HG03432 (cell line): ENCODE measurements at regions not wholly inside any gene's neighbourhood (a gene's known extent, or its start where the extent isn't known, plus 50 kb on each side); places are given as distances from the start of the nearest gene placed in this dataset.

ENCODE experiments used
- ATAC-seq: cut with Tn5 transposase; IDR thresholded peaks from one replicate; pipeline ENCODE4 v1.9.1; 2021; ENCODE audit warnings: mild to moderate bottlenecking, moderate library complexity; ENCODE audit not compliant: unreplicated experiment

GRCh38 chr4:107255596-107255995, 219.5 kb upstream of the DKK2 start:
- ATAC-seq = no peak

- no peak for ATAC-seq
Observed at GRCh38 chr4:107255114-107255513, 219.0 kb upstream of the DKK2 start.

- ATAC-seq = no peak
Observed at GRCh38 chr4:107253579-107254068, 217.5 kb upstream of the DKK2 start.

- ATAC-seq = no peak
Observed at GRCh38 chr4:107253090-107253489, 217.0 kb upstream of the DKK2 start.

GRCh38 chr4:107252571-107252970, 216.5 kb upstream of the DKK2 start:
- ATAC-seq = no peak

- no peak for ATAC-seq
Observed at GRCh38 chr4:107248571-107248970, 212.5 kb upstream of the DKK2 start.

- ATAC-seq = no peak
Observed at GRCh38 chr4:107247738-107248137, 211.6 kb upstream of the DKK2 start.

GRCh38 chr4:107246761-107247160, 210.6 kb upstream of the DKK2 start:
- ATAC-seq = no peak

GRCh38 chr4:107243141-107243781, 207.1 kb upstream of the DKK2 start:
- no peak for ATAC-seq

GRCh38 chr4:107220976-107221375, 184.9 kb upstream of the DKK2 start:
- no peak for ATAC-seq

- ATAC-seq = no peak
Observed at GRCh38 chr4:107219681-107220080, 183.6 kb upstream of the DKK2 start.

GRCh38 chr4:107216379-107216778, 180.3 kb upstream of the DKK2 start:
- ATAC-seq = no peak

- no peak for ATAC-seq
Observed at GRCh38 chr4:107215222-107215621, 179.1 kb upstream of the DKK2 start.

- no peak for ATAC-seq
Observed at GRCh38 chr4:107213880-107214279, 177.8 kb upstream of the DKK2 start.

- no peak for ATAC-seq
Observed at GRCh38 chr4:107213410-107213809, 177.3 kb upstream of the DKK2 start.

GRCh38 chr4:107212565-107212964, 176.5 kb upstream of the DKK2 start:
- ATAC-seq = no peak

GRCh38 chr4:107210450-107211239, 174.5 kb upstream of the DKK2 start:
- no peak for ATAC-seq

GRCh38 chr4:107203733-107204132, 167.6 kb upstream of the DKK2 start:
- ATAC-seq = no peak

- ATAC-seq = no peak
Observed at GRCh38 chr4:107202744-107203143, 166.6 kb upstream of the DKK2 start.

GRCh38 chr4:107197121-107197520, 161.0 kb upstream of the DKK2 start:
- no peak for ATAC-seq

GRCh38 chr4:107196312-107196711, 160.2 kb upstream of the DKK2 start:
- no peak for ATAC-seq

- no peak for ATAC-seq
Observed at GRCh38 chr4:107194005-107194404, 157.9 kb upstream of the DKK2 start.
